ENCODE measurements at regions not wholly inside any gene's neighbourhood (a gene's known extent, or its start where the extent isn't known, plus 50 kb on each side); places are given as distances from the start of the nearest gene placed in this dataset.

DNA sequence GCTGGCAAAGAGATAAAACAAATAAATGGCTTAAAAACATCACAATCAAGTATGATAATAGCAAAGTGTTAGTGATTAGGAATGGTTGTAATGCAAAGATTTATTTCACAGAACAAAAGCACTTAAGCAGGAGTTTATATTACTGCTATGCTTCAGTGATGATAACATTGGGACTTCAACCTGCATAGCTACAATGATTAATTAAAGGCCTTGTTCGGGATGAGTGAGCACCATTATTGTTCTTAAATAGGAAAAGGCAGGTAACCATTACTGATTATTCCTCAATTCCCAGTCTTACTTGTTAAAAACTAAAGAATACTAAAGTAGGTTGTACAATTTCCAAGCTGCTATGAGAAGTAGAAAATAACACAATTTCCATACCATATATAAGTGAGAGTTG is 1247.5 kb upstream of the CDH8 start:
- BruUV-seq (replicated peaks): no TSS peak
- FAIRE-seq (no peak), ATAC-seq (no peak), DNase-seq (ENCODE audit: low read depth, low spot score) (no peak)
- in situ Hi-C loops (cut with MboI) (no loop called here), intact Hi-C loops (cut with micrococcal nuclease; ENCODE audit: unreplicated experiment) (no loop called here)
- H3K79me2 ChIP-seq (ENCODE audit: control insufficient read depth, insufficient read depth, low read length): no peaks in the 10 kb centered on the region
- H2AFZ ChIP-seq (ENCODE audit: control insufficient read depth, low read depth, low read length): no peak overlapping the region
- H3K4me3 ChIP-seq: no peak overlapping the region
- no peaks in the 10 kb centered on the region for H3K36me3 ChIP-seq (ENCODE audit: control insufficient read depth in 2 of 2, insufficient read depth in 2 of 2, low read length in 1 of 2)
- ChIA-PET SMC1A (ENCODE audit: uncharacterized antibody, unreplicated experiment) (no interaction called here), RAD21 (ENCODE audit: unreplicated experiment) (no interaction called here), POLR2A (no interaction called here), CTCF (interaction anchor here (0.6 kb wide), 1 partner anchor 580 kb away, joined by 7 read pairs; no protein-coding TSS in a partner anchor)
- no peaks in the 10 kb centered on the region for H3K27me3 ChIP-seq (replicated peaks in 1 of 2; ENCODE audit: control insufficient read depth in 2 of 2, insufficient read depth in 2 of 2, low read length in 1 of 2)
- no peak overlapping the region for H3K4me2 ChIP-seq (ENCODE audit: control insufficient read depth, insufficient read depth)
- no peaks in the 10 kb centered on the region for H3K9me3 ChIP-seq (replicated peaks; ENCODE audit: control insufficient read depth, insufficient read depth, low read length)
- no peaks in the 10 kb centered on the region for H4K20me1 ChIP-seq (ENCODE audit: control insufficient read depth, insufficient read depth)
- H3K4me1 ChIP-seq (ENCODE audit: control insufficient read depth, insufficient read depth, low read length): no peaks in the 10 kb centered on the region
- no peak overlapping the region for H3K27ac ChIP-seq (ENCODE audit: control insufficient read depth, insufficient read depth)
- WGBS (ENCODE audit: insufficient coverage, insufficient replicate concordance, low lambda C conversion rate, missing lambda C conversion rate): 0% methylated on average over 1 of the region's 1 CpG
- TF ChIP-seq ASH2L (IDR thresholded peaks at IDR 0.05; ENCODE audit: borderline replicate concordance, low read depth) (no peak), MEF2A (IDR thresholded peaks at IDR 0.05; ENCODE audit: insufficient read depth, low read depth, low read length) (no peak), ETV6 (conservative IDR thresholded peaks at IDR 0.05 in 1 of 2, IDR thresholded peaks at IDR 0.05 in 1 of 2; ENCODE audit: borderline replicate concordance in 1 of 2, low read depth in 1 of 2) (no peak), BMI1 (IDR thresholded peaks at IDR 0.05; ENCODE audit: borderline replicate concordance) (no peak)
- TF ChIP-seq, protein P1, sequence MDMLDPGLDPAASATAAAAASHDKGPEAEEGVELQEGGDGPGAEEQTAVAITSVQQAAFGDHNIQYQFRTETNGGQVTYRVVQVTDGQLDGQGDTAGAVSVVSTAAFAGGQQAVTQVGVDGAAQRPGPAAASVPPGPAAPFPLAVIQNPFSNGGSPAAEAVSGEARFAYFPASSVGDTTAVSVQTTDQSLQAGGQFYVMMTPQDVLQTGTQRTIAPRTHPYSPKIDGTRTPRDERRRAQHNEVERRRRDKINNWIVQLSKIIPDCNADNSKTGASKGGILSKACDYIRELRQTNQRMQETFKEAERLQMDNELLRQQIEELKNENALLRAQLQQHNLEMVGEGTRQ (IDR thresholded peaks at IDR 0.05; ENCODE audit: borderline replicate concordance, low read depth, low read length): no peak
- no peak overlapping the region for H3K9ac ChIP-seq (ENCODE audit: control insufficient read depth, insufficient read depth, low read length)

DNA sequence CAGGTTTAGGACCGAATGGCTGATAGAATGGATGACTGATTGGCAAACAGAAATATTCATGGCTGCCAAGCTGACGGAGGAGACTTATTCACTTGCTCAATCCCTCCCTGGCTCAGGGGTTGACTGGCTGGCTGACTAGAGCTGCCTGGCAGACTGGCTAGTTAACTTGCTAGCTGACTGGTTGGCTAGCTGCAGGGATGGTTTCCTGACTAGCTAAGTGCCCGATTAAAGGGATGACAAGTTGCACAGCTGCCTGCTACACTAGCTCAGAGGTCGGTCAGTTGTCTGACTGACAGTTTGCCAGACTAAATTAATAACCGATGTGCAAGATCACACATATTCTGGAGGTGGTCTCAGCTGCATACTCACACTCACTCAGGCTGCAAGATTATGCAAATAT is 1208.4 kb upstream of the CDH8 start:
- DNase-seq (ENCODE audit: low read depth, low spot score) (no peak), FAIRE-seq (no peak), ATAC-seq (no peak; the same call in 2 of the 3 replicates)
- Histone ChIP-seq H3K9ac (ENCODE audit: control insufficient read depth, insufficient read depth, low read length) (no peak overlapping the region), H4K20me1 (ENCODE audit: control insufficient read depth, insufficient read depth) (no peaks in the 10 kb centered on the region), H3K4me3 (no peak overlapping the region), H3K36me3 (ENCODE audit: control insufficient read depth in 2 of 2, insufficient read depth in 2 of 2, low read length in 1 of 2) (no peaks in the 10 kb centered on the region), H3K4me2 (ENCODE audit: control insufficient read depth, insufficient read depth) (no peak overlapping the region), H3K4me1 (ENCODE audit: control insufficient read depth, insufficient read depth, low read length) (no peaks in the 10 kb centered on the region), H3K27me3 (replicated peaks in 1 of 2; ENCODE audit: control insufficient read depth in 2 of 2, insufficient read depth in 2 of 2, low read length in 1 of 2) (no peaks in the 10 kb centered on the region), H2AFZ (ENCODE audit: control insufficient read depth, low read depth, low read length) (no peak overlapping the region), H3K79me2 (ENCODE audit: control insufficient read depth, insufficient read depth, low read length) (no peaks in the 10 kb centered on the region), H3K9me3 (replicated peaks; ENCODE audit: control insufficient read depth, insufficient read depth, low read length) (no peaks in the 10 kb centered on the region), H3K27ac (ENCODE audit: control insufficient read depth, insufficient read depth) (no peak overlapping the region)
- TF ChIP-seq, protein P2, sequence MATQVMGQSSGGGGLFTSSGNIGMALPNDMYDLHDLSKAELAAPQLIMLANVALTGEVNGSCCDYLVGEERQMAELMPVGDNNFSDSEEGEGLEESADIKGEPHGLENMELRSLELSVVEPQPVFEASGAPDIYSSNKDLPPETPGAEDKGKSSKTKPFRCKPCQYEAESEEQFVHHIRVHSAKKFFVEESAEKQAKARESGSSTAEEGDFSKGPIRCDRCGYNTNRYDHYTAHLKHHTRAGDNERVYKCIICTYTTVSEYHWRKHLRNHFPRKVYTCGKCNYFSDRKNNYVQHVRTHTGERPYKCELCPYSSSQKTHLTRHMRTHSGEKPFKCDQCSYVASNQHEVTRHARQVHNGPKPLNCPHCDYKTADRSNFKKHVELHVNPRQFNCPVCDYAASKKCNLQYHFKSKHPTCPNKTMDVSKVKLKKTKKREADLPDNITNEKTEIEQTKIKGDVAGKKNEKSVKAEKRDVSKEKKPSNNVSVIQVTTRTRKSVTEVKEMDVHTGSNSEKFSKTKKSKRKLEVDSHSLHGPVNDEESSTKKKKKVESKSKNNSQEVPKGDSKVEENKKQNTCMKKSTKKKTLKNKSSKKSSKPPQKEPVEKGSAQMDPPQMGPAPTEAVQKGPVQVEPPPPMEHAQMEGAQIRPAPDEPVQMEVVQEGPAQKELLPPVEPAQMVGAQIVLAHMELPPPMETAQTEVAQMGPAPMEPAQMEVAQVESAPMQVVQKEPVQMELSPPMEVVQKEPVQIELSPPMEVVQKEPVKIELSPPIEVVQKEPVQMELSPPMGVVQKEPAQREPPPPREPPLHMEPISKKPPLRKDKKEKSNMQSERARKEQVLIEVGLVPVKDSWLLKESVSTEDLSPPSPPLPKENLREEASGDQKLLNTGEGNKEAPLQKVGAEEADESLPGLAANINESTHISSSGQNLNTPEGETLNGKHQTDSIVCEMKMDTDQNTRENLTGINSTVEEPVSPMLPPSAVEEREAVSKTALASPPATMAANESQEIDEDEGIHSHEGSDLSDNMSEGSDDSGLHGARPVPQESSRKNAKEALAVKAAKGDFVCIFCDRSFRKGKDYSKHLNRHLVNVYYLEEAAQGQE (IDR thresholded peaks at IDR 0.05; ENCODE audit: low read depth, low read length): no peak
- no peak for TF ChIP-seq ZNF384 (IDR thresholded peaks at IDR 0.05; ENCODE audit: borderline replicate concordance, low read depth, low read length)
- no peak for TF ChIP-seq CHD4 (IDR thresholded peaks at IDR 0.05)
- TF ChIP-seq, protein P3, sequence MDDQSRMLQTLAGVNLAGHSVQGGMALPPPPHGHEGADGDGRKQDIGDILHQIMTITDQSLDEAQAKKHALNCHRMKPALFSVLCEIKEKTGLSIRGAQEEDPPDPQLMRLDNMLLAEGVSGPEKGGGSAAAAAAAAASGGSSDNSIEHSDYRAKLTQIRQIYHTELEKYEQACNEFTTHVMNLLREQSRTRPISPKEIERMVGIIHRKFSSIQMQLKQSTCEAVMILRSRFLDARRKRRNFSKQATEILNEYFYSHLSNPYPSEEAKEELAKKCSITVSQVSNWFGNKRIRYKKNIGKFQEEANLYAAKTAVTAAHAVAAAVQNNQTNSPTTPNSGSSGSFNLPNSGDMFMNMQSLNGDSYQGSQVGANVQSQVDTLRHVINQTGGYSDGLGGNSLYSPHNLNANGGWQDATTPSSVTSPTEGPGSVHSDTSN (IDR thresholded peaks at IDR 0.05; ENCODE audit: insufficient replicate concordance, low read depth, low read length): no peak
- no peak for TF ChIP-seq MEF2A (IDR thresholded peaks at IDR 0.05; ENCODE audit: insufficient read depth, low read depth, low read length)
- intact Hi-C loops (cut with micrococcal nuclease; ENCODE audit: unreplicated experiment) (no loop called here), in situ Hi-C loops (cut with MboI) (no loop called here)
- BruUV-seq (replicated peaks): no TSS peak
- 27% methylated on average over 5 of the region's 5 CpGs for WGBS (ENCODE audit: insufficient coverage, insufficient replicate concordance, low lambda C conversion rate, missing lambda C conversion rate)
- ChIA-PET POLR2A (interaction anchor here (0.6 kb wide), 1 partner anchor 1094 kb away, joined by 5 read pairs; no protein-coding TSS in a partner anchor), CTCF (interaction anchor here (1.2 kb wide), 1 partner anchor 8 kb away, joined by 3 read pairs; no protein-coding TSS in a partner anchor), SMC1A (ENCODE audit: uncharacterized antibody, unreplicated experiment) (no interaction called here), RAD21 (ENCODE audit: unreplicated experiment) (no interaction called here)
